Keratinocyte (primary cell): ENCODE measurements at regions not wholly inside any gene's neighbourhood (a gene's known extent, or its start where the extent isn't known, plus 50 kb on each side); places are given as distances from the start of the nearest gene placed in this dataset.

ENCODE experiments used
- DNase-seq: peaks from one replicate; pipeline ENCODE4 v3.0.0-alpha.2; 2011; ENCODE audit warnings: low read depth, missing footprints, low spot score
- FAIRE-seq: peaks from 2 replicates; lab custom pipeline; 2011; peaks lifted over from hg19 to GRCh38; lab: Jason Lieb, UNC
- H2AFZ ChIP-seq: 2 replicates; pipeline ENCODE4 v1.6.0; 2012; ENCODE audit warnings: low read length, control low read depth, inconsistent platforms; ENCODE audit not compliant: control insufficient read depth
- H3K27ac ChIP-seq: 2 replicates; pipeline ENCODE4 v1.5.1; 2011; ENCODE audit warnings: low read length; ENCODE audit not compliant: control insufficient read depth, insufficient read depth
- H3K27me3 ChIP-seq: 3 replicates; pipeline ENCODE4 v1.6.0; 2011; ENCODE audit warnings: low read length; ENCODE audit not compliant: control insufficient read depth, insufficient read depth; ENCODE audit errors: extremely low read depth
- H3K36me3 ChIP-seq, 2 experiments: 2 replicates in 1 of 2; 3 replicates in 1 of 2; pipeline ENCODE4 v1.5.1; 2011; ENCODE audit warnings: low read length in 2 of 2, mild to moderate bottlenecking in 1 of 2; ENCODE audit not compliant: control insufficient read depth in 2 of 2, insufficient read depth in 2 of 2; ENCODE audit errors: extremely low read depth in 1 of 2
- H3K4me1 ChIP-seq: 3 replicates; pipeline ENCODE4 v1.5.1; 2011; ENCODE audit warnings: low read length; ENCODE audit not compliant: control insufficient read depth, insufficient read depth; ENCODE audit errors: extremely low read depth
- H3K4me2 ChIP-seq: 3 replicates; pipeline ENCODE4 v1.6.0; 2011; ENCODE audit warnings: low read depth, low read length; ENCODE audit not compliant: control insufficient read depth, insufficient read depth; ENCODE audit errors: extremely low read depth
- H3K4me3 ChIP-seq, 3 experiments: fragments of 200-600 bp in 1 of 3; sonication (generic) in 1 of 3; 2 replicates in 2 of 3; 3 replicates in 1 of 3; pipeline ENCODE4 v1.5.1; 2011 to 2016; ENCODE audit warnings: low read length in 3 of 3, mild to moderate bottlenecking in 3 of 3, control low read depth in 2 of 3, inconsistent platforms in 1 of 3, low read depth in 1 of 3, mixed read lengths in 1 of 3, mixed run types in 1 of 3, moderate library complexity in 1 of 3; ENCODE audit not compliant: control insufficient read depth in 2 of 3, insufficient read depth in 2 of 3; ENCODE audit errors: extremely low read depth in 1 of 3
- H3K79me2 ChIP-seq: 2 replicates; pipeline ENCODE4 v1.6.0; 2012; ENCODE audit warnings: low read length; ENCODE audit not compliant: control insufficient read depth, insufficient read depth
- H3K9ac ChIP-seq: 3 replicates; pipeline ENCODE4 v1.6.0; 2011; ENCODE audit warnings: low read length; ENCODE audit not compliant: control insufficient read depth, insufficient read depth; ENCODE audit errors: extremely low read depth
- H3K9me1 ChIP-seq: 3 replicates; pipeline ENCODE4 v1.6.0; 2011; ENCODE audit warnings: low read length; ENCODE audit not compliant: control insufficient read depth, insufficient read depth; ENCODE audit errors: extremely low read depth
- H3K9me3 ChIP-seq: 2 replicates; pipeline ENCODE4 v1.5.1; 2012; ENCODE audit warnings: low read depth, low read length; ENCODE audit not compliant: control insufficient read depth
- H4K20me1 ChIP-seq: 3 replicates; pipeline ENCODE4 v1.6.0; 2011; ENCODE audit warnings: low read length; ENCODE audit not compliant: control insufficient read depth, insufficient read depth; ENCODE audit errors: extremely low read depth
- EZH2 ChIP-seq: IDR thresholded peaks from one replicate; pipeline ENCODE4 v1.6.1; 2012; ENCODE audit warnings: inconsistent platforms, mild to moderate bottlenecking, low read length, moderate library complexity
- dilution Hi-C: fragments of 300-500 bp; cut with MboI; formaldehyde crosslinking; loops from one replicate; pipeline ENCODE4 v1.7.0; 2020; ENCODE audit warnings: low sequenced_read_pairs; ENCODE audit not compliant: extremely low pct_ligation_motif_present
- TF ChIP-seq, protein P1 (sequence below), 3 experiments: IDR thresholded peaks in 1 of 3; conservative IDR thresholded peaks in 1 of 3; optimal IDR thresholded peaks in 1 of 3; 2 replicates in 2 of 3; 3 replicates in 1 of 3; pipeline versions ENCODE3 to v1.5.1; 2011; ENCODE audit warnings: low read length in 3 of 3, mild to moderate bottlenecking in 3 of 3, moderate library complexity in 2 of 3, control low read depth in 1 of 3, inconsistent platforms in 1 of 3; ENCODE audit not compliant: insufficient read depth in 2 of 3; ENCODE audit errors: extremely low read depth in 1 of 3

DNA sequence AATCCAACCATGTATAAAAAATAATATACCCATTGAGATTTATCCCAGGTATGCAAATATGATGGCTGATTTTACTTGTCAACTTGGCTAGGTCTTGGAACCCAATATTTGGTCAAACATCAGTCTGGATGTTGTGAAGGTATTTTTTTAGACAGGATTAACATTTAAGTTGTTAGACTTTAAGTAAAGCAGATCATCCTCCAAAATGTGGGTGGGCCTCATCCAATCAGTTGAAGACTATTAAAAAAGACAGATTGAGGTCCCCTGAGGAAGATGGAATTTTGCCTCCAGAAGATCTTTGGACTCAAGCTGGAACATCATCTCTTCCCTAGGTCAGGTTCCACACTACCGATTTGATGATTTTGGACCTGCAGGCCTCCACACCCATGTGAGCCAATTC, 271.2 kb downstream of the TMEM121 start:
- DNase-seq, result no peak
- Histone ChIP-seq H3K36me3 (no peaks in the 10 kb centered on the region), H4K20me1 (no peaks in the 10 kb centered on the region), H3K9me1 (no peaks in the 10 kb centered on the region), H3K4me2 (no peak overlapping the region), H3K79me2 (no peaks in the 10 kb centered on the region), H3K27ac (no peak overlapping the region), H3K9ac (no peak overlapping the region), H3K4me1 (no peaks in the 10 kb centered on the region), H3K27me3 (no peaks in the 10 kb centered on the region), H3K9me3 (no peaks in the 10 kb centered on the region), H3K4me3 (no peak overlapping the region), H2AFZ (no peak overlapping the region)
- no peak for TF ChIP-seq EZH2
- TF ChIP-seq, protein P1, sequence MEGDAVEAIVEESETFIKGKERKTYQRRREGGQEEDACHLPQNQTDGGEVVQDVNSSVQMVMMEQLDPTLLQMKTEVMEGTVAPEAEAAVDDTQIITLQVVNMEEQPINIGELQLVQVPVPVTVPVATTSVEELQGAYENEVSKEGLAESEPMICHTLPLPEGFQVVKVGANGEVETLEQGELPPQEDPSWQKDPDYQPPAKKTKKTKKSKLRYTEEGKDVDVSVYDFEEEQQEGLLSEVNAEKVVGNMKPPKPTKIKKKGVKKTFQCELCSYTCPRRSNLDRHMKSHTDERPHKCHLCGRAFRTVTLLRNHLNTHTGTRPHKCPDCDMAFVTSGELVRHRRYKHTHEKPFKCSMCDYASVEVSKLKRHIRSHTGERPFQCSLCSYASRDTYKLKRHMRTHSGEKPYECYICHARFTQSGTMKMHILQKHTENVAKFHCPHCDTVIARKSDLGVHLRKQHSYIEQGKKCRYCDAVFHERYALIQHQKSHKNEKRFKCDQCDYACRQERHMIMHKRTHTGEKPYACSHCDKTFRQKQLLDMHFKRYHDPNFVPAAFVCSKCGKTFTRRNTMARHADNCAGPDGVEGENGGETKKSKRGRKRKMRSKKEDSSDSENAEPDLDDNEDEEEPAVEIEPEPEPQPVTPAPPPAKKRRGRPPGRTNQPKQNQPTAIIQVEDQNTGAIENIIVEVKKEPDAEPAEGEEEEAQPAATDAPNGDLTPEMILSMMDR (optimal IDR thresholded peaks at IDR 0.05 in 1 of 3, IDR thresholded peaks at IDR 0.05 in 1 of 3, conservative IDR thresholded peaks at IDR 0.05 in 1 of 3; ENCODE audit: extremely low read depth in 1 of 3, insufficient read depth in 2 of 3, low read length in 3 of 3), result no peak
- FAIRE-seq, result no peak
- dilution Hi-C loops, result no loop called here

DNA sequence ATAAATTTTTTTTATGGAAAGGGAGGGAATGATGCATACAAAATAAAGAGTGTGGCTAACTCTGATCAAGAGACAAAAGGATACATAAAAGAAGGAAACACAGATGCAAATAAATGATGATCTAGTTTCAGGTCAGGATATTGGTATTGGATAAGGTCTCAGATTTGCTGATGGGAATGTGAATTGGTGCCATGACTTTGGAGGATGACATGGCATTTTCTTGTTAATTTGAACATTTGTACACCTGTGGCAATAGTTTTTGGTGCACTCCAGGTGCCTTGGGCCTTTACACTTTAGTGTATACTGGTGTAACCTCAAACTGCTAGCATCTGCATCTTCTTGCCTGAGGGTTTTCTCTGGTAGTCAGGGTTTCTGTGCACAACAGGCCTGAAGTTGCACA, 279.3 kb downstream of the TMEM121 start:
- dilution Hi-C loops, result no loop called here

More for the DNA sequence above, 279.3 kb downstream of the TMEM121 start:
- Histone ChIP-seq H3K4me1 (no peaks in the 10 kb centered on the region), H3K9me3 (no peaks in the 10 kb centered on the region), H3K9ac (no peak overlapping the region), H3K4me3 (no peak overlapping the region), H2AFZ (no peak overlapping the region), H3K4me2 (no peak overlapping the region), H3K36me3 (no peaks in the 10 kb centered on the region), H3K9me1 (no peaks in the 10 kb centered on the region), H3K27ac (no peak overlapping the region), H4K20me1 (no peaks in the 10 kb centered on the region), H3K27me3 (no peaks in the 10 kb centered on the region), H3K79me2 (no peaks in the 10 kb centered on the region)
- TF ChIP-seq EZH2, result no peak
- TF ChIP-seq, protein P1 (optimal IDR thresholded peaks at IDR 0.05 in 1 of 3, IDR thresholded peaks at IDR 0.05 in 1 of 3, conservative IDR thresholded peaks at IDR 0.05 in 1 of 3; ENCODE audit: extremely low read depth in 1 of 3, insufficient read depth in 2 of 3, low read length in 3 of 3), result no peak
- FAIRE-seq (no peak), DNase-seq (no peak)
